Cardiac septum (tissue), 1 donor: ENCODE measurements at regions not wholly inside any gene's neighbourhood (a gene's known extent, or its start where the extent isn't known, plus 50 kb on each side); places are given as distances from the start of the nearest gene placed in this dataset.

ENCODE experiments used
- DNase-seq: peaks from one replicate; pipeline ENCODE4 v3.0.0-alpha.2; 2020; ENCODE audit warnings: low spot score
- intact Hi-C: fragments of 100-400 bp; cut with DNase I; formaldehyde crosslinking; loops from one replicate; pipeline ENCODE4 v1.14.0; 2022
- donor health status: DM: no; HTN: no; CAD: no.

- DNase-seq = no peak
- intact Hi-C loops = no loop called here
Observed at GRCh38 chr7:131909151-131909768, 352.8 kb upstream of the PODXL start.

GRCh38 chr7:131908714-131909113 lies 352.3 kb upstream of the PODXL start:
- intact Hi-C loops = no loop called here
- no peak for DNase-seq

DNA sequence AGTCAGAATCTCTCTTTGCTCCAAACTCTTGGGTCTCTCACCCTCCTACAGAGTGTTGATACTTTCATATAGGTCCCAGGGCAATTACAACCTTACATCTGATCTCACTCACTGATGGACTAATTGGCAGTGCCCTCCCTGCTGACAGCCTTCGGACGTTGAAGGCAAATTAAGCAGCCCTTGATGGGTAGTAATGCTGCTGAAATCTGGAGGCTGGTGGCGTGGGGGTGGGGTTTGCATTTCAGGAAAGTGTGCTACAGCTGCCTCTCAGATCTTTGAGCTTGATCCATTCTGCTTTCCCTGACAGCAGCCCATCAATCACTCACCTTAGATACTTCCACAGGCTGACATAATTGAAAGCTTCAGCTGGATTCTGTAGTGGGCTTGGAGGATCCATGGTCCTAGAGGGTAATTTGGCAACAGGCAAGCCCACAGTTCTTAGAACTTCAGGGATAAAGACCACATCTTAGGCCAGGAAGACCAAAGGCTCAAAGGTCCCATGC lies 349.1 kb upstream of the PODXL start:
- no peak for DNase-seq
- intact Hi-C loops = no loop called here

GRCh38 chr7:131904760-131905327 lies 348.4 kb upstream of the PODXL start:
- intact Hi-C loops = no loop called here
- DNase-seq = no peak

DNA sequence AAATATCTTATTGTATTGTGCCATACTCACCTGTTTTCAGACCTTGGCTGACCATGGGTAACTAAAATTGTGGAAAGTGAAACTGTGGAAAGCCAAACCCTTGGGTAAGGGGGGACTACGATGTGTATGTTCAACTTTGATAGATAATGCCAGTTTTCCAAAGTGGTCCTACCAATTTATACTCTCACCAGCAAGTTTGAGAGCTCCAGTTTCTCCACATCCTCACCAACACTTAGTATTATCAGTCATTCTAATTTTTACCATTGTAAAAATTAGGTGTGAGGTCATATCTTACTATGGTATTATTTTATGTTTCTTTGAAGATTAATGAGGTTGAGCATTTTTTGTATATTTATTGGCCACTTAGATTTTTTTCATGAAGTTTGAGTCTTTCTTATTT lies 346.9 kb upstream of the PODXL start:
- DNase-seq = no peak
- intact Hi-C loops = no loop called here

GRCh38 chr7:131900785-131901287 lies 344.4 kb upstream of the PODXL start:
- DNase-seq = no peak

DNA sequence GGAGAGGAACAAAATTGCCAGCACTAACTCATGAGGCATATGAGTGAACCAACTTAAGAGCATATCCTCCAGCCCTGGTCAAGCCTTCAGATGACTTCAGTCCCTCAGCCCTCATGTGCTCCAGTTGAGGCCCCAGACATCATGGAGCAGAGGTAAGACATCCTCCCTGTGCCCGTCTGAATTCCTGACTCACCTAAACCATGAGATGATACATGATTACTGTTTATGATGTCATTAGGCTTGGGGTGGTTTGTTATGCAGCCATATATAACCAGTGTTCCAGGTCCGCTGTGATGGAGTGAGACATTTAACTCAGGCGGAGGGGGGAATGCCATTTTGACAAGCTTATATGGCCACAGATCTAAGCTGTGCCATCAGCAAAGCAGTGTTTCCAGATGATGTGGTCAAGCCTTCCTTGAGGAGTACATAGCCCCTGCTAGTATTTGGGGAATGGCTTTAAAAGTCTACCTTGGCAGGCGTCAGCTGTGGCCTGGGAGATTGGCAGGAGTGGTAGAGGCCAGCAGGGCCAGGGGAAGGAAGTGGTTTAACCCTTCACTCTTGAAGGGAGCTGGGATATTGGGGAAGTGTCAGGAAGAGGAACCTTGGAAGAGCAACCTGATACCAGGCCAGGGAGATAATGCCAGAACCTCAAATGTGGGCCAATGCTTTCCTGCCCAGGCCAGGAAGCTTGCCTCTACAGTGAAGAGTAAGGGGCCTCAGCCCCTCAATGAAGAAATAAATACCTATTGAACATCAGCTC lies 343.0 kb upstream of the PODXL start:
- intact Hi-C loops = no loop called here

More at GRCh38 chr7:131900785-131901287, 344.4 kb upstream of the PODXL start:
- intact Hi-C loops = no loop called here

GRCh38 chr7:131898418-131898817 lies 342.0 kb upstream of the PODXL start:
- intact Hi-C loops = no loop called here
- no peak for DNase-seq

More for the DNA sequence above, 343.0 kb upstream of the PODXL start:
- no peak for DNase-seq

DNA sequence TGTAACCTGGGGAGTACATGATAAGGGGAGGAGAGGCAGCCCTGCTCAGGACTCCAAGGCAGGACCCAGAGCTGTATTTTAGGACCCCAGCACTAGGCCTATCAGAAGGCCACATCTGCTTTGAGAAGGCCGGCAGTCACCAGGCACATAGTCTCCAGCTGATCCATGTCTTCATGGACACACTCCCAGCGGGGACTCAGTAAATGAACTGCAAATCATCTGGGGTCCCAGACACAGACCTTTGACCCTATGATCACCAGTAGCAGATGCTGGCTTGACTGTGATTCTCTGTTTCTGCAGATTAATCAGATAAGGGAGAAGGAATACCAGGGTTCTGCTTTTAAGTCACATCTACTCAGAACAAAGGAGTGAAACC lies 341.4 kb upstream of the PODXL start:
- DNase-seq = no peak

DNA sequence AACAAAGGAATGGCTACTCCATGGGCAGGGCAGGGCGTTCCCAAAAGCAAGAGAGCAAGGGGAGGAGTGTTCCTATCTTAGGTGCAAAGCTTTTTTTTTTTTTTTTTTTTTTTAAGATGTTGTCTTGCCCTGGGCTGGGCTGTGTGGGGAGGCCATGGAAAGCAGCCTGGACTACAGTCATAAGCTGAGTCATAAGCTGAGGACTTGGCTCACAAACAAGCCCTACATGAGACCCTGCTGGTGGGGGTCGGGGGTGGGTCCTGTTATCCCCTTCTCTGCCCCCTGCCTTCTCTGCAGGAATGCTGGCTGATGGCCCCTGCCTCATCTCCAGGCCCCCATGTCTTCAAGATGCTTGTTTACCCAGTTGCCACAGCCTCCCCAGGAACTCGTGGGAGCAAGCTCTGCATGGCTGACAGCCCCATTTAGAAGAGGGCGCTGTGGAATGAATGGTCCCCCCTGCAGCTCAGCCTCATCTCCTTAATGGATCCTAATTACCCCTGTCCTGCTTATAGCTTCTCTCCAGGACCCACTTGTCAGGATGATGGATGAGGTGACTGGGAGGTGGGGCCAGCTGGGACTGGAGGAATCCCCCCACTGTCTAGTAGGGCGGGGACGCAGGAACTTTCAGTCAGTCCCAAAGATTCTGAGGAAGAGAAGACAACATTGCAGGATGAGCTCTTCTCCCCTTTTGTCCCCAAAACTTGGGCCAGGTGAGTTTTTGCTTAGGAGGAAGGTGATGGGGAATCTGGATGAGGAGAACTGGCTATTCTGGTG lies 340.8 kb upstream of the PODXL start:
- intact Hi-C loops = no loop called here
- no peak for DNase-seq

More for the DNA sequence above, 341.4 kb upstream of the PODXL start:
- intact Hi-C loops = no loop called here

DNA sequence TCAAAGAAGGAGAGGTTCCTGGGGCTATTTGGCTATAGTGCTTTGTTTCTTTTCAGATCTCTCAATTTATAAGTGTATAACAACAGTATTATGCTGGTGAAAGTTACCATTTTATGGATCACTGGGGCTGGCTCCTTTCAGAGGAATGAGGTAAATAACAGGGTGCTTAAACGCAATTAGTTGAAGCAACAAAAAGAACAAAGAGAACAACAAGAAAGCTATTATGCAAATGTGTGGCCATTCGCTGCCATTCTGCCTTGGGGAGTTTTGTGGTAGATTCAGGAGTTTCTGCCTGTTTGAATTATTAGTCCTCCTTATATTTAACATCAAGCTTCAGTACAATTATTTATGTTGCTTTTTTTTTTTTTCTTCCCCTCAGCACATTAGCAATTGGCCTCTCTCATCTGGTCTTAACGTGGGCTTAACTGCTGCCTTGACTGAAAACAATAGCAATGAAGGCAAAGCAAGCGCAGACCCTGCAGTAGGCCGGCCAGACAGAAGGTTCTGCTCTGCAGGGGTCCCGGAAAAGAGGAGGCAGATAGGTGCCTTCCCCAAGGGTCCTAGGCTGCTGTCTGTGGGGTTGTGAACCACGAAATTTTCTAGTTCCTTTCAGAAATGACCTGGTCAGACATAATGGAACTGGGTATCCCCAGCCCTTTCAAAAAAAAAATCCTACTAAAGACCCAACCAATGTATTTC lies 339.9 kb upstream of the PODXL start:
- intact Hi-C loops = no loop called here
- DNase-seq = no peak

DNA sequence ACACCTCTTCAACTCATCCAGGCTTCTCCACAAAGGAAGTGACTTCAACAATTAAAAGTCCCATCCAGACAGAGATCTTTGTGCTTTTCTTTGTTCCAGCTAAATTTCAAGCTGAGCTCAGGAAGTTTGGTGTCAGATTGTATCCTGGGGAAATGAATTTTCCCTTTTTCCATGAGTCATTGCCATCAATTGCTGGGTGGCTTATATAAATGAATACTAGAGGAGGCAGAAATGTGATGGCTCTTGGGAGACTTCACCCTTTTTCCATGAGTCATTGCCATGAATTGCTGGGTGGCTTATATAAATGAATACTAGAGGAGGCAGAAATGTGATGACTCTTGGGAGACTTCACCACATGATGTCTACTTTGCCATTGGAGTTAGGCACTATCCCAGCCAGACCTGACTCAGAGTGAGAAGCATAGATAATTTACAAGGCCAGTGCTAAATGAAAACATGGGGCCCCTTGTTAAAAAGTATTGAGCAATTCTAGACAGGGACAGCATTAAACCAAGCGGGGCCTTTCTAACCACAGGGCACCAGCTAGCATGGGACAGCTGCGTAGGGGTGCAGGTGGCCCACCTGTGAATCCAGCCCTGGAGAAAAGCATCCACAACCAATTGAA lies 339.2 kb upstream of the PODXL start:
- intact Hi-C loops = no loop called here

GRCh38 chr7:131893631-131894340 lies 337.4 kb upstream of the PODXL start:
- intact Hi-C loops = no loop called here
- no peak for DNase-seq

More for the DNA sequence above, 339.2 kb upstream of the PODXL start:
- no peak for DNase-seq

DNA sequence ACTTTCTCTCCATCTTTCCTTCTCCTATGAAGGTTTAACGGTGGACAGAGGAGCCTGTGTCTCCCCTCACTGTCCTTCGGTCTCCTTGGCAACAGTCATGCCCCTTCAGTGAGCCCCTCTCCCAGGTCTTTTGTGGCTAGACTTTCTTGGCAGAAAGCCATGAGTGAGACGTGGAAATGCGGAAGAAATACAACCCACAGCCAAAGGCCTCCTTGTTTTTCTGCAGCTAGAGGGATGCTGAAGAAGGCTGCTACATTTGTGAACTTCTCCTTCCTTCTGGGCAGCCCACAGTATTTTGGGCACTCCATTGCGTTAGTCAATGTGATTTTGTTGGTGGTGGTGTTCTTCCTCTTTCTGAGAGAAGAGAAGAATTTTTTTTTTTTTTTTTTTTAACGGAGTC lies 333.7 kb upstream of the PODXL start:
- intact Hi-C loops = no loop called here
- DNase-seq = no peak

- no peak for DNase-seq
- intact Hi-C loops = no loop called here
Observed at GRCh38 chr7:131889572-131890150, 333.2 kb upstream of the PODXL start.

GRCh38 chr7:131883769-131884168 lies 327.3 kb upstream of the PODXL start:
- intact Hi-C loops = no loop called here
- no peak for DNase-seq

DNA sequence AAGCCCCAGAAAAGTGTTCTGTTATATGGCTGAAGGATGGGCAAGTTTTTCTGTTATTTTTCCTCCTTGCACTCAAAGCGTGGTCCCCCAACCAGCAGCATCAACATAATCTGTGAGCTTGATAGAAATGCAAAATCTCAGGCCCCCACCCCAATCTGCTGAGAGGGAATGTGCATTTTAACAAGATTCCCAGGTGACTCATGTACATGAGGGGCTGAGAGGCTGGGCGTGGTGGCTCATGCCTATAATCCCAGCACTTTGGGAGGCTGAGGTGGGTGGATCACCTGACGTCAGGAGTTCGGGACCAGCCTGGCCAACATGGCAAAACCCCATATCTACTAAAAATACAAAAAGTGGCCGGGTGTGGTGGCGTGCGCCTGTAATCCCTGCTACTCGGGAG lies 326.8 kb upstream of the PODXL start:
- intact Hi-C loops = no loop called here
- no peak for DNase-seq

GRCh38 chr7:131882321-131882720 lies 325.9 kb upstream of the PODXL start:
- DNase-seq = no peak
- intact Hi-C loops = no loop called here
